ENCODE measurements at regions not wholly inside any gene's neighbourhood (a gene's known extent, or its start where the extent isn't known, plus 50 kb on each side); places are given as distances from the start of the nearest gene placed in this dataset.

- TF ChIP-seq USF2 (IDR thresholded peaks at IDR 0.05; ENCODE audit: low read length) (no peak), HDAC6 (IDR thresholded peaks at IDR 0.05; ENCODE audit: low read depth, low read length) (no peak), ATF2 (IDR thresholded peaks at IDR 0.05; ENCODE audit: low read length) (no peak), SIN3A (conservative IDR thresholded peaks at IDR 0.05 in 1 of 2, IDR thresholded peaks at IDR 0.05 in 1 of 2; ENCODE audit: low read depth in 1 of 2, low read length in 2 of 2) (no peak)
These were observed 63.0 kb upstream of the FLT1 start (continued) for GRCh38 chr13:28557725-28558520.
